ENCODE measurements at regions not wholly inside any gene's neighbourhood (a gene's known extent, or its start where the extent isn't known, plus 50 kb on each side); places are given as distances from the start of the nearest gene placed in this dataset.
A peak's percentile ranks its signal among the peaks of the same experiment; 100 is the strongest.

GRCh38 chr19:31160336-31160926, 188.8 kb downstream of the TSHZ3 start:
- Mint-ChIP-seq H3K36me3 (no peaks in the 10 kb centered on the region), H3K27me3 (peaks cover 9% of the 10 kb centered on the region)

GRCh38 chr19:31154021-31154420, 195.2 kb downstream of the TSHZ3 start:
- no peaks in the 10 kb centered on the region for H3K4me1 ChIP-seq (ENCODE audit: control insufficient read depth, insufficient read depth, low read length, poor library complexity, severe bottlenecking)
- Mint-ChIP-seq H3K27ac (no peak overlapping the region), H3K9me3 (peaks cover 0 to 2% (median 0%) of the 10 kb centered on the region in 7 donors), H3K4me3 (no peak overlapping the region), H3K4me1 (no peaks in the 10 kb centered on the region), H3K36me3 (no peaks in the 10 kb centered on the region), H3K27me3 (no peaks in the 10 kb centered on the region)
- no peak overlapping the region for H3K4me3 ChIP-seq (ENCODE audit: low read depth, low read length)
- no peak for DNase-seq
- H3K9me3 ChIP-seq (ENCODE audit: control insufficient read depth in 2 of 2, low read length in 2 of 2): no peaks in the 10 kb centered on the region
- no peak overlapping the region for H3K27ac ChIP-seq (ENCODE audit: insufficient read depth, low read length, poor library complexity, severe bottlenecking)
- H3K27me3 ChIP-seq (ENCODE audit: control insufficient read depth, insufficient read depth, low read length): peaks cover 5% of the 10 kb centered on the region
- no peaks in the 10 kb centered on the region for H3K36me3 ChIP-seq (ENCODE audit: control insufficient read depth, insufficient read depth, low read length)
- no peak for ATAC-seq (ENCODE audit: low read depth in 2 of 2)

More at GRCh38 chr19:31160336-31160926, 188.8 kb downstream of the TSHZ3 start:
- no peak for DNase-seq
- Histone ChIP-seq H3K4me1 (ENCODE audit: control insufficient read depth, insufficient read depth, low read length, poor library complexity, severe bottlenecking) (no peaks in the 10 kb centered on the region), H3K4me3 (ENCODE audit: low read depth, low read length) (no peak overlapping the region), H3K9me3 (ENCODE audit: control insufficient read depth in 2 of 2, low read length in 2 of 2) (no peaks in the 10 kb centered on the region), H3K36me3 (ENCODE audit: control insufficient read depth, insufficient read depth, low read length) (no peaks in the 10 kb centered on the region), H3K27ac (ENCODE audit: insufficient read depth, low read length, poor library complexity, severe bottlenecking) (no peak overlapping the region), H3K27me3 (ENCODE audit: control insufficient read depth, insufficient read depth, low read length) (peaks cover 3% of the 10 kb centered on the region)
- ATAC-seq (ENCODE audit: low read depth in 2 of 2): no peak
- no peaks in the 10 kb centered on the region for H3K9me3 Mint-ChIP-seq
- H3K27ac Mint-ChIP-seq: no peak overlapping the region
- H3K4me1 Mint-ChIP-seq: no peaks in the 10 kb centered on the region
- H3K4me3 Mint-ChIP-seq: no peak overlapping the region

- no peaks in the 10 kb centered on the region for H3K36me3 ChIP-seq (ENCODE audit: control insufficient read depth, insufficient read depth, low read length)
- no peak for DNase-seq
- ATAC-seq (ENCODE audit: low read depth in 2 of 2): no peak
- no peak overlapping the region for H3K27ac Mint-ChIP-seq
- no peaks in the 10 kb centered on the region for H3K27me3 Mint-ChIP-seq
- no peak overlapping the region for H3K27ac ChIP-seq (ENCODE audit: insufficient read depth, low read length, poor library complexity, severe bottlenecking)
- no peaks in the 10 kb centered on the region for H3K9me3 ChIP-seq (ENCODE audit: control insufficient read depth in 2 of 2, low read length in 2 of 2)
- no peak overlapping the region for H3K4me3 Mint-ChIP-seq
- H3K4me3 ChIP-seq (ENCODE audit: low read depth, low read length): no peak overlapping the region
- H3K4me1 ChIP-seq (ENCODE audit: control insufficient read depth, insufficient read depth, low read length, poor library complexity, severe bottlenecking): no peaks in the 10 kb centered on the region
- H3K4me1 Mint-ChIP-seq: no peaks in the 10 kb centered on the region
- peaks cover 0 to 2% (median 0%) of the 10 kb centered on the region in 7 donors for H3K9me3 Mint-ChIP-seq
- H3K27me3 ChIP-seq (ENCODE audit: control insufficient read depth, insufficient read depth, low read length): peaks cover 2% of the 10 kb centered on the region
- no peaks in the 10 kb centered on the region for H3K36me3 Mint-ChIP-seq
These were observed 196.3 kb downstream of the TSHZ3 start for GRCh38 chr19:31152906-31153305.

GRCh38 chr19:31149441-31149941, 199.7 kb downstream of the TSHZ3 start:
- Histone ChIP-seq H3K9me3 (ENCODE audit: control insufficient read depth in 2 of 2, low read length in 2 of 2) (no peaks in the 10 kb centered on the region), H3K36me3 (ENCODE audit: control insufficient read depth, insufficient read depth, low read length) (no peaks in the 10 kb centered on the region), H3K27me3 (ENCODE audit: control insufficient read depth, insufficient read depth, low read length) (peaks cover 2% of the 10 kb centered on the region), H3K27ac (ENCODE audit: insufficient read depth, low read length, poor library complexity, severe bottlenecking) (no peak overlapping the region), H3K4me3 (ENCODE audit: low read depth, low read length) (no peak overlapping the region), H3K4me1 (ENCODE audit: control insufficient read depth, insufficient read depth, low read length, poor library complexity, severe bottlenecking) (no peaks in the 10 kb centered on the region)
- DNase-seq (no peak), ATAC-seq (ENCODE audit: low read depth in 2 of 2) (no peak)
- no peak overlapping the region for H3K27ac Mint-ChIP-seq
- no peaks in the 10 kb centered on the region for H3K36me3 Mint-ChIP-seq
- no peaks in the 10 kb centered on the region for H3K27me3 Mint-ChIP-seq
- H3K9me3 Mint-ChIP-seq: peaks cover 0 to 2% (median 0%) of the 10 kb centered on the region in 7 donors
- H3K4me1 Mint-ChIP-seq: no peaks in the 10 kb centered on the region
- H3K4me3 Mint-ChIP-seq: no peak overlapping the region

- peak overlapping the region in 1 of 3 donors; percentile 9 for H3K27ac Mint-ChIP-seq
- Histone ChIP-seq H3K27me3 (ENCODE audit: control insufficient read depth, insufficient read depth, low read length) (peaks cover 2% of the 10 kb centered on the region), H3K36me3 (ENCODE audit: control insufficient read depth, insufficient read depth, low read length) (no peaks in the 10 kb centered on the region), H3K4me3 (ENCODE audit: low read depth, low read length) (no peak overlapping the region), H3K4me1 (ENCODE audit: control insufficient read depth, insufficient read depth, low read length, poor library complexity, severe bottlenecking) (no peaks in the 10 kb centered on the region), H3K27ac (ENCODE audit: insufficient read depth, low read length, poor library complexity, severe bottlenecking) (no peak overlapping the region), H3K9me3 (ENCODE audit: control insufficient read depth in 2 of 2, low read length in 2 of 2) (no peaks in the 10 kb centered on the region)
- H3K4me1 Mint-ChIP-seq: no peaks in the 10 kb centered on the region
- peaks cover 0 to 3% (median 0%) of the 10 kb centered on the region in 7 donors for H3K9me3 Mint-ChIP-seq
- ATAC-seq (ENCODE audit: low read depth in 2 of 2) (no peak), DNase-seq (no peak)
- no peaks in the 10 kb centered on the region for H3K36me3 Mint-ChIP-seq
- H3K27me3 Mint-ChIP-seq: no peaks in the 10 kb centered on the region
- no peak overlapping the region for H3K4me3 Mint-ChIP-seq
These were observed 200.6 kb downstream of the TSHZ3 start for GRCh38 chr19:31148671-31149070.

- no peak overlapping the region for H3K4me3 ChIP-seq (ENCODE audit: low read depth, low read length)
- ATAC-seq (ENCODE audit: low read depth in 2 of 2): no peak
These were observed 202.0 kb downstream of the TSHZ3 start for GRCh38 chr19:31147234-31147633.

GRCh38 chr19:31146546-31147183, 202.6 kb downstream of the TSHZ3 start:
- Mint-ChIP-seq H3K27ac (no peak overlapping the region), H3K4me1 (no peaks in the 10 kb centered on the region), H3K9me3 (peaks cover 0 to 3% (median 0%) of the 10 kb centered on the region in 7 donors), H3K4me3 (no peak overlapping the region), H3K36me3 (no peaks in the 10 kb centered on the region), H3K27me3 (no peaks in the 10 kb centered on the region)
- Histone ChIP-seq H3K4me3 (ENCODE audit: low read depth, low read length) (no peak overlapping the region), H3K27me3 (ENCODE audit: control insufficient read depth, insufficient read depth, low read length) (no peaks in the 10 kb centered on the region), H3K27ac (ENCODE audit: insufficient read depth, low read length, poor library complexity, severe bottlenecking) (no peak overlapping the region), H3K4me1 (ENCODE audit: control insufficient read depth, insufficient read depth, low read length, poor library complexity, severe bottlenecking) (no peaks in the 10 kb centered on the region), H3K36me3 (ENCODE audit: control insufficient read depth, insufficient read depth, low read length) (no peaks in the 10 kb centered on the region), H3K9me3 (ENCODE audit: control insufficient read depth in 2 of 2, low read length in 2 of 2) (no peaks in the 10 kb centered on the region)
- DNase-seq (no peak), ATAC-seq (ENCODE audit: low read depth in 2 of 2) (no peak)

More at GRCh38 chr19:31147234-31147633, 202.0 kb downstream of the TSHZ3 start:
- Mint-ChIP-seq H3K4me1 (no peaks in the 10 kb centered on the region), H3K4me3 (no peak overlapping the region), H3K9me3 (peaks cover 0 to 3% (median 0%) of the 10 kb centered on the region in 7 donors), H3K36me3 (no peaks in the 10 kb centered on the region), H3K27ac (no peak overlapping the region), H3K27me3 (no peaks in the 10 kb centered on the region)
- H3K9me3 ChIP-seq (ENCODE audit: control insufficient read depth in 2 of 2, low read length in 2 of 2): no peaks in the 10 kb centered on the region
- H3K27me3 ChIP-seq (ENCODE audit: control insufficient read depth, insufficient read depth, low read length): no peaks in the 10 kb centered on the region
- H3K36me3 ChIP-seq (ENCODE audit: control insufficient read depth, insufficient read depth, low read length): no peaks in the 10 kb centered on the region
- no peak for DNase-seq
- no peak overlapping the region for H3K27ac ChIP-seq (ENCODE audit: insufficient read depth, low read length, poor library complexity, severe bottlenecking)
- no peaks in the 10 kb centered on the region for H3K4me1 ChIP-seq (ENCODE audit: control insufficient read depth, insufficient read depth, low read length, poor library complexity, severe bottlenecking)

GRCh38 chr19:31146015-31146414, 203.2 kb downstream of the TSHZ3 start:
- Histone ChIP-seq H3K4me1 (ENCODE audit: control insufficient read depth, insufficient read depth, low read length, poor library complexity, severe bottlenecking) (no peaks in the 10 kb centered on the region), H3K27ac (ENCODE audit: insufficient read depth, low read length, poor library complexity, severe bottlenecking) (no peak overlapping the region), H3K27me3 (ENCODE audit: control insufficient read depth, insufficient read depth, low read length) (no peaks in the 10 kb centered on the region), H3K36me3 (ENCODE audit: control insufficient read depth, insufficient read depth, low read length) (no peaks in the 10 kb centered on the region), H3K4me3 (ENCODE audit: low read depth, low read length) (no peak overlapping the region), H3K9me3 (ENCODE audit: control insufficient read depth in 2 of 2, low read length in 2 of 2) (no peaks in the 10 kb centered on the region)
- no peak overlapping the region for H3K27ac Mint-ChIP-seq
- no peaks in the 10 kb centered on the region for H3K4me1 Mint-ChIP-seq
- no peak for ATAC-seq (ENCODE audit: low read depth in 2 of 2)
- H3K9me3 Mint-ChIP-seq: peaks cover 0 to 3% (median 0%) of the 10 kb centered on the region in 7 donors
- no peaks in the 10 kb centered on the region for H3K27me3 Mint-ChIP-seq
- no peak for DNase-seq
- no peak overlapping the region for H3K4me3 Mint-ChIP-seq
- no peaks in the 10 kb centered on the region for H3K36me3 Mint-ChIP-seq

All from CD4-positive, CD25-positive, alpha-beta regulatory T cell (primary cell).